GM12891 (cell line): ENCODE measurements at regions not wholly inside any gene's neighbourhood (a gene's known extent, or its start where the extent isn't known, plus 50 kb on each side); places are given as distances from the start of the nearest gene placed in this dataset.

ENCODE experiments used
- PAX5 ChIP-seq: IDR thresholded peaks from 2 replicates; pipeline ENCODE4 v1.6.1; 2011; ENCODE audit warnings: low read length, moderate library complexity, mild to moderate bottlenecking; ENCODE audit not compliant: insufficient read depth, severe bottlenecking
- POLR2A ChIP-seq: IDR thresholded peaks from 2 replicates; pipeline ENCODE4 v1.6.1; 2011; ENCODE audit warnings: low read depth, low read length, control low read depth
- POLR2AphosphoS5 ChIP-seq: IDR thresholded peaks from 2 replicates; pipeline ENCODE4 v1.6.1; 2011; ENCODE audit warnings: low read depth, low read length, control low read depth
- SPI1 ChIP-seq: IDR thresholded peaks from 2 replicates; pipeline ENCODE4 v1.6.1; 2011; ENCODE audit warnings: low read depth, low read length, control low read depth
- TAF1 ChIP-seq: IDR thresholded peaks from 2 replicates; pipeline ENCODE4 v1.6.1; 2011; ENCODE audit warnings: low read depth, low read length, control low read depth

DNA sequence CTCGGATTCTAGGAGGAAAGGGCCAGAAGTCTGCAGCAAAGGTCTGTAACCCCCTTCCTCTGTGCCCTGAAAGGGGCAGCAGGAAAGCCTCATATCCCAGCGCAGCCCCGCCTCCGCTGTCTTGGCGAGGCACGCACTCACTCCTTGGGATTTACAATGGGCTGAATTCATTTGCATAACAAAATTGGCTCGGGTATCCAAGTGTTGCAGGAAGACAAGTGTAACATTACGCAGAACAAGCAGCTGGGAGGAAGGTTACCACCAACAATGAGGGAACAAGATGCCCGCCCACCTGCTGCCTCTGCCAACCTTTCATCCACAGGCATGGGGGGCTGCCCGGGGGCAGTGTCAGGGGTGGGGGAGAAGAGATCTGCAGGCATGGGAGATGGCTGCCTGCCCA is 130.4 kb downstream of the MRM1 start:
- TF ChIP-seq POLR2A (no peak), TAF1 (no peak), POLR2AphosphoS5 (no peak), SPI1 (no peak), PAX5 (no peak)
